LNCaP clone FGC (cell line): ENCODE measurements at regions not wholly inside any gene's neighbourhood (a gene's known extent, or its start where the extent isn't known, plus 50 kb on each side); places are given as distances from the start of the nearest gene placed in this dataset.

Experiments
- DNase-seq: peaks from one replicate; pipeline ENCODE4 v3.0.0-alpha.2; 2011; ENCODE audit warnings: low read depth
- H3K4me3 ChIP-seq: 2 replicates; pipeline ENCODE4 v1.5.1; 2011; ENCODE audit warnings: mild to moderate bottlenecking, low read depth, low read length, control low read depth
- CTCF ChIP-seq: IDR thresholded peaks from 2 replicates; pipeline ENCODE4 v1.5.1; 2012; ENCODE audit warnings: mild to moderate bottlenecking; ENCODE audit not compliant: control insufficient read depth, insufficient read depth; ENCODE audit errors: extremely low read depth

GRCh38 chr4:174045381-174045780 lies 238.1 kb downstream of the FBXO8 start:
- no peak for DNase-seq
- TF ChIP-seq CTCF: no peak
- H3K4me3 ChIP-seq: no peak overlapping the region

GRCh38 chr4:174041555-174042105 lies 241.8 kb downstream of the FBXO8 start:
- no peak for DNase-seq
- H3K4me3 ChIP-seq: no peak overlapping the region
- no peak for TF ChIP-seq CTCF

DNA sequence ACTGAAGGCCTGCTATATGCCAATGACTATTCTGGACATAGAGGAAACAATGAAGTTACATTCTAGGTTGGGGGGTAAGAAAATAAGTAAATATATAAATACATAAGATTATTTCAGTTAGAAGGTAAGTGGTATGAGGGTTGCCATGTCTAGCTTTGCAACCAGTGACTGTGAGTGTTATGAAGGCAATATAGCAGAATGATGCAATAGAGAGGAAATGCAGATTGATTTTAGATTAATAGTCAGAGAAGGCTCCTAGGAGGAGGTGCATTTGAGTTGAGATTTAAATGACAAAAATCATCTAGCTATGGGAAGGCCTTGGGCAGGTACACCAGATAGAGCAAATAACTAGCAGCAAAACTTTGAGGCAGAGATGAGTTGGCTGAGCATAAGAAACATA lies 243.2 kb downstream of the FBXO8 start:
- no peak for TF ChIP-seq CTCF
- DNase-seq: no peak
- H3K4me3 ChIP-seq: no peak overlapping the region

DNA sequence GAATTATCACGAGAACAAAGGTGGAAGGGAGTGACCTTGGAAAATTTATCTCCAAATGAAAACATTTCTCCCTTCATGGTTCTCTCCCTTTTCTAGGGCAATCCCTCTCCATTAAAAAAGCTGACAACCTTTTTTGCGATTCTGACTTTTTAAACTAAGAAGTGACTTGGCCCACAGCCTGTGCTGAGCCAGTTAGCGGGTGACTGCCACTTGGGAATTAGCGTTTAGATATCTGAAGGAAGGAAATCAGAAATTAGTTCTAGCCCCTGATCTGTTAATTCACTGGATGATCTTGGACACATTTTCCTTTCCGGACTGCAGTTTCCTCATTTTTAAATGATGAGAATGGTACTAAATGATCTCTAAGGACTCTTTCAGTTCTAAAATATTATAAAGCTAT lies 245.0 kb downstream of the FBXO8 start:
- no peak overlapping the region for H3K4me3 ChIP-seq
- no peak for DNase-seq
- no peak for TF ChIP-seq CTCF

DNA sequence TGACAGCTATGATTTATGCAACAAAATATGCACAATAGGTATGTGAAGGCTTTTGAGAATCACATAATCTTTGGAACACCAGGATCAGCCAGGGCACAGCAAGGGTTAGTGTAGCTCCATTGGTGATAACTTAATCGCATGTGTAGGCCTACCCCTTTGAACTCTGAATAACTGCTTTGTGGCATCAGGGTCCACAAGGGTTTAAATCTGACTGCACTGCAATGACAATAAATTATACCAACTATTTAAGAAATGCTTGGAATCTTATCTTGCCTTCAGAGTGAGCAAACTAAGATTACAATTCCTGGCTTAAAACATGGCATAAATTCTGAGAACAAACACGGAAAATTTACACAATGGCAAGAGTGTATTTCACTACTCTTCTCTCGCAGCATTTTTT lies 245.8 kb downstream of the FBXO8 start:
- TF ChIP-seq CTCF: no peak
- no peak for DNase-seq
- no peak overlapping the region for H3K4me3 ChIP-seq

DNA sequence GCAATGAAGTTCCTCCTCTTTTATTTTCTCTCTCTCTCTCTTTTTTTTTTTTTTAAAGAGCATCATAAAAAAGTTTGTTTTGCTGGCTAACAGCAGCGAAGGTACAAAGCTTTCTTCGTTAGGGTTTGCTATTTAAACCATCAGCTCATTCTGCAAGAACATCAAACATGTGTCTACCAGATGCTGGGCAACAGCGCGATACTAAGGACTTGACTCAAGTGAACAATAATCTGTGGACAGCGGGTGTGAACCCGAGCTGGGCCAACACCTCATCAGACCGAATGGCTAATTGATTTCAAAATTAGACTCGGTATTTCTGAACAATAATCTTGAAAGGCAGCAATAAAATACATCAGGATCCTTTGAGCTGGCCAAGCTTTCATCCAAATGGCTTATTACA lies 246.4 kb downstream of the FBXO8 start:
- no peak for TF ChIP-seq CTCF
- DNase-seq: no peak
- H3K4me3 ChIP-seq: no peak overlapping the region

- no peak for DNase-seq
- TF ChIP-seq CTCF: no peak
- H3K4me3 ChIP-seq: no peak overlapping the region
Measured at GRCh38 chr4:174036576-174036975, 246.9 kb downstream of the FBXO8 start.
